Kidney epithelial cell (primary cell): ENCODE measurements at regions not wholly inside any gene's neighbourhood (a gene's known extent, or its start where the extent isn't known, plus 50 kb on each side); places are given as distances from the start of the nearest gene placed in this dataset.

ENCODE experiments used
- DNase-seq: peaks from one replicate; pipeline ENCODE4 v3.0.0-alpha.2; 2010; ENCODE audit warnings: low read depth
- H3K27me3 ChIP-seq: 2 replicates; pipeline ENCODE4 v1.6.0; 2011; ENCODE audit warnings: low read length; ENCODE audit not compliant: control insufficient read depth, insufficient read depth
- H3K36me3 ChIP-seq: 2 replicates; pipeline ENCODE4 v1.5.1; 2011; ENCODE audit warnings: low read length; ENCODE audit not compliant: control insufficient read depth, insufficient read depth
- H3K4me3 ChIP-seq: 2 replicates; pipeline ENCODE4 v1.5.1; 2011; ENCODE audit warnings: low read depth, mild to moderate bottlenecking, control low read depth, low read length
- TF ChIP-seq, protein P1 (sequence below): IDR thresholded peaks from 2 replicates; pipeline ENCODE4 v1.5.1; 2011; ENCODE audit warnings: mild to moderate bottlenecking, moderate library complexity, low read length, control low read depth, inconsistent platforms; ENCODE audit not compliant: insufficient read depth, poor library complexity, severe bottlenecking

DNA sequence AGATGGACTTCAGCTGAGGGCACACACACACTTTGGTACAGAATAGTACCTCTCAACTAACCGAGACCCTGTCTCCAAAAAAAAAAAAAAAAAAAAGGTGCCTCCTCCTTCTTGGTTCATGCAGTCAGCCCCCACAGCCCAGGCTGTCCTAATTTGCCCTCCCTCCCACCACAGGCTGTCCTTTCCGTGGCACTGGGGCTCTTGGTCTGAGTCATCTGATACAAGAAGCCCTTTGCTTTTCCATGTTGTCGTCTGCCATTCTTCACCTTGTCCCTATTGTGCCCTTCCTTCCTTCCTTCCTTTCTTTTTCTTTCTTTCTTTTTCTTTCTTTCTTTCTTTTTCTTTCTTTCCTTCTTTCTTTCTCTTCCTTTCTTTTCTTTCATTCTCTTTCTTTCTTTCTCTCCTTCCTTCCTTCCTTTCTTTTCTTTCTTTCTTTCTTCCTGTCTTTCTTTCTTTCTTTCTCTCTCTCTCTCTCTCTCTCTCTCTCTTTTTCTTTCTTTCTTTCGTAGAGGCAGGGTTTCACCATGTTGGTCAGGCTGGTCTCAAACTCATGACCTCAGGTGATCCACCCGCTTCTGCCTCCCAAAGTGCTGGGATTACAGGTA is 96.0 kb upstream of the IKZF1 start:
- TF ChIP-seq, protein P1, sequence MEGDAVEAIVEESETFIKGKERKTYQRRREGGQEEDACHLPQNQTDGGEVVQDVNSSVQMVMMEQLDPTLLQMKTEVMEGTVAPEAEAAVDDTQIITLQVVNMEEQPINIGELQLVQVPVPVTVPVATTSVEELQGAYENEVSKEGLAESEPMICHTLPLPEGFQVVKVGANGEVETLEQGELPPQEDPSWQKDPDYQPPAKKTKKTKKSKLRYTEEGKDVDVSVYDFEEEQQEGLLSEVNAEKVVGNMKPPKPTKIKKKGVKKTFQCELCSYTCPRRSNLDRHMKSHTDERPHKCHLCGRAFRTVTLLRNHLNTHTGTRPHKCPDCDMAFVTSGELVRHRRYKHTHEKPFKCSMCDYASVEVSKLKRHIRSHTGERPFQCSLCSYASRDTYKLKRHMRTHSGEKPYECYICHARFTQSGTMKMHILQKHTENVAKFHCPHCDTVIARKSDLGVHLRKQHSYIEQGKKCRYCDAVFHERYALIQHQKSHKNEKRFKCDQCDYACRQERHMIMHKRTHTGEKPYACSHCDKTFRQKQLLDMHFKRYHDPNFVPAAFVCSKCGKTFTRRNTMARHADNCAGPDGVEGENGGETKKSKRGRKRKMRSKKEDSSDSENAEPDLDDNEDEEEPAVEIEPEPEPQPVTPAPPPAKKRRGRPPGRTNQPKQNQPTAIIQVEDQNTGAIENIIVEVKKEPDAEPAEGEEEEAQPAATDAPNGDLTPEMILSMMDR = no peak
- DNase-seq = no peak
- no peaks in the 10 kb centered on the region for H3K36me3 ChIP-seq
- no peak overlapping the region for H3K4me3 ChIP-seq
- no peaks in the 10 kb centered on the region for H3K27me3 ChIP-seq

DNA sequence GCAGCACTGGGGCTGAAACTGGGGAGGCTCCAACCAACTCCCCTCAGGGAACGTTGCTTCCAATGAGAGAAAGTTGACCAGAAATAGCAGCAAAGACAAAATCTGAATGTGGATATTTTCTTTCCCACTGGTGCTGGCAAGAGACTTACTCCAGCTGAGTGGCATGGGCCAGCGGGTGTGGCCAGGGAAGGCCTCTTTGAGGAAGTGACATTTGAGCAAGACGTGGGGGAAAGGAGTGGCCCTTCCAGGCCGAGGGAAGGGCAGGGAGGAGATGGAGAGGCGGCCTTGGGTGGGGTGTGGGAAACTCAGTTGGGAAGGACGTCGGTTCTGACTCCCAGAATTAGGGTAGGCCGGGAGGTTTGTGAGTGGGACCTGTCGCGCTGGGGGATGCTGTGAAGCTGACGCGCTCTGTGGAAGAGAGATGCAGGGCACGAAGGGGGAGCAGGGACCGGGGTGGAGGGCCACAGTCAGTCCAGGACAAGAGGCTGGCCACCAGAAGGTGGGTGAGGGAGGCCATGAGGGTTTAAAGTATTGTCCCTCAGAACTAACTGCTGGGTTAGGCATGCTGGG is 96.7 kb upstream of the IKZF1 start:
- TF ChIP-seq, protein P1 = no peak
- Histone ChIP-seq H3K27me3 (no peaks in the 10 kb centered on the region), H3K4me3 (no peak overlapping the region), H3K36me3 (no peaks in the 10 kb centered on the region)
- no peak for DNase-seq

DNA sequence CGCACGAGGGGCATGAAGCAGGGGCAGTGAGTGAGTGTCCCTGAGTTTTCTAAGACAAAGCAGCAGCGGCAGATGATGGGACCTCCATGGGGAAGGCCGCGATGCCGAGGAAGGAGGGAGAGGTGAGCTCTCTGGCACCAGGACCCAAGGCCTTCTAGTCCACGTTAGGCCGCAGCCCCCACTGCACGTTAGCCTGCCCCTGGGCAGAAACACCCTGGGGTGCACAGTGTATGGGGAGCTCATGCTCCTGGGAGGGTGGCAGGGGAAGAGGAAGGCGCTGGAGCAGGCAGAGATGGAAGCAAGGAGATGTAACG is 97.3 kb upstream of the IKZF1 start:
- Histone ChIP-seq H3K27me3 (no peaks in the 10 kb centered on the region), H3K4me3 (no peak overlapping the region), H3K36me3 (no peaks in the 10 kb centered on the region)
- no peak for DNase-seq
- TF ChIP-seq, protein P1 = no peak

DNA sequence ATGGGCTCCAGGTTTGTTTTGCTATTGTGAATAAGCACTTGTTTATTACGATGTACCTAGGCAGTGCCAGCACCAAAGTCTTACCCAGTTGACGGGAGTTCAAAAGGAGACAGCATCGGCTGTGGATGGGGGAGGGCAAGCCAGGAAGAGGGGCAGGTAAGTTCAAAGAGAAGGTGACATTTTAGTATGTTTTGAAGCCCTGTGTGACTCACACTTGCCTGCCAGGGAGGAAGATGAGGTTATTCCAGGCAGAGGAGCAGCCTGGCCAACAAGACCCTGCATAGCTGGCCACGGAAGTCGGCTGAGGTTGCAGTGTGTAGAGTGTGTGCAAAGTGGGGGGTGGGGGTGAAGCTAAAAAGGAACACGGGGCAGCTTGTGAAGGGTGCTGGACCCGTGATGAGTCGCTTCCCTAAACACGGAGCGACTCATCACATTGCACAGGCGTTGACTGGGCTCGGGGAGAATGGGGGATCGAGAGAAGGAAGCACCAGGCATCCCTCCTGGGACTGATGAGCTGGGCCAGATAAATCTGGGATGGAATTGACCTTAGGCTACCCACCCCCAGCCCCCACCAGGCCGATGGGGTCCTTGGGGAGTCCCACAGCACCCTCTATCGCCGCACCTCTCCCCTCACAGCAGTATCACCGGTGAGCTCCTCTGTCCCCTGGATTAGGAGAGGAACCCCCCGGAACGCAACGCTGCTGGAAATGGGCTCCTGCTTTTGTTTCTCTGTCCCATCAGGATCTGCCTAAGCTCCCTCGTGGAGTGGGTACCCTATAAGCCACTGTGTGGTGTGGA is 97.9 kb upstream of the IKZF1 start:
- no peaks in the 10 kb centered on the region for H3K36me3 ChIP-seq
- DNase-seq = no peak

DNA sequence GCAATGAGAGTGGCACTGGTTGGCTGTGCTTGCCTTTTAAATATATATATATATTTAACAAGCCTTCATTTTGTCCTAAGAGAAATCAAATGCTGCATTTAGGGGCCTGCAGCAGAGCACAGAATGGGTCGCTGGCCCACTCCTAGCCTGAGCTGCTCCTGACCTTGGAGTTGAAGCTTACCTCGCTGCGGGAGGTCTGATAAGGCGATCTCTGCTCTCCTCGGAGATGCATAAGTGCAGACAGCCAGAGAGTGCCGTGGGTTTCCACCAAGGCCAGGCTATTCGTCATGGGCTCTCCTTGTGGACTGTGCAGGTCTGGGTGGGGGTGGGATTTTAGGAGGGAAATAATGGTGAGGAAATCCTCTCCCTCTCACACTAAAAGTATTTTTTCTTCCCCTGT is 99.5 kb upstream of the IKZF1 start:
- Histone ChIP-seq H3K4me3 (no peak overlapping the region), H3K36me3 (no peaks in the 10 kb centered on the region), H3K27me3 (no peaks in the 10 kb centered on the region)
- TF ChIP-seq, protein P1 = no peak
- DNase-seq = no peak

More for the DNA sequence above, 97.9 kb upstream of the IKZF1 start:
- no peak overlapping the region for H3K4me3 ChIP-seq
- H3K27me3 ChIP-seq = no peaks in the 10 kb centered on the region
- TF ChIP-seq, protein P1 = no peak
